GM21723 (cell line): ENCODE measurements at regions not wholly inside any gene's neighbourhood (a gene's known extent, or its start where the extent isn't known, plus 50 kb on each side); places are given as distances from the start of the nearest gene placed in this dataset.
"Not testable (repeated sequence)": the region's sequence is repeated elsewhere in the genome, so short reads cannot be mapped to it uniquely, and the experiment has no call there.

ENCODE experiments used
- ATAC-seq: cut with Tn5 transposase; IDR thresholded peaks from one replicate; pipeline ENCODE4 v1.9.1; 2021; ENCODE audit warnings: mild to moderate bottlenecking, moderate library complexity; ENCODE audit not compliant: unreplicated experiment

DNA sequence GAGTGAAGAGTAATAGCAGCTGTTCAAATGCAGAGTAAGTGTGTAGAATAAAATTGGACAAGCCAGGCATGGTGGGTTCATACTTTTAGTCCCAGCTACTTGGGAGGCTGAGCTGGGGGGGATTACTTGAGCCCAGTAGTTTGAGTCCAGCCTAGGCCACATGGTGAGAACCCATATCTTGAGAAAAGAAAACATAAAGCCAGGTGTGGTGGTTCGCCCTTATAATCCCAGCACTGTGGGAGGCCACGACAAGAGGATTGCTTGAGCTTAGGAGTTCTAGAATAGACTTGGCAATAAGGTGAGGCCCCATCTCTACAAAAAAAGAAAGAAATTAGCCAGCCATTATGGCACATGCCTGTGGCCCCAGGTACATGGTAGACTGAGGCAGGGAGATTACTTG, 1241.1 kb downstream of the UQCRFS1 start:
- no peak for ATAC-seq

DNA sequence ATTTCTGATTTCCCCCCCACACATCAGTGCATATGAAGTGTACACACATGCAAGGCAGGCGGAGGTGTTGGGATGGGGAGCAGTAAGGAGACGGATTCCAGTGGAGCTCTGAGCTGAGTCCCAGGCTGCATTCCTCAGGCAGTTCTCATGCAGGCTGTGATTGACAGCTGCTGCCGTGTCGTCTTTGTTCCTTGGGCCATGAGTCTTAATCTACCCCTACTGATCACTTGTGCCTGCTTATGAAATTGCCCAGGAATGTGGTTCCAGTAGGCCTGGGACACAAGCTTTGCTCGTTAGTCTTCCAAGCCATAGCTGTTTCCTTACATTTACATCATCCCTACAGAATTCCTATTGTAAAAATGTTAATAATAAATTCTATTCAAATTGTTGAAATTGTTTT, 1241.9 kb downstream of the UQCRFS1 start:
- ATAC-seq, result no peak

DNA sequence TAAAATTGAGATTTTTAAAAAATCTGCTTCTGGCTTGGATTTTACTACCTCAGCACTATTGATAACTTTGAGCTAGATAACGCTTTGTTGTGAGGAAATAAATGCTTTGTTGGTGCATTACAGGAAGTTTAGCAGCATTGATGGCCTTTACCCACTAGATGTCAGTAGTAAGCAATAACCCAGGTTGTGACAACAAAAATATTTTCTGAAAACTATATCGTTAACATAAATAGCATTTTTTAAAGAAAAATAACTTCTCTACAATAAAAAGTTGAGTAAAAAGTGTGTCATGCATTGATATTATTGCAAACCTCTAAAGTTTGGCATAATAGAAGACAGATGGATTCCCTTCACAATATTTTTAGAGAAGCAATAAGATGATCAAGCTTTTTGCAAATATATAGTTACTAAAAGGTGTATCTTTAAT, 1246.5 kb downstream of the UQCRFS1 start:
- no peak for ATAC-seq

DNA sequence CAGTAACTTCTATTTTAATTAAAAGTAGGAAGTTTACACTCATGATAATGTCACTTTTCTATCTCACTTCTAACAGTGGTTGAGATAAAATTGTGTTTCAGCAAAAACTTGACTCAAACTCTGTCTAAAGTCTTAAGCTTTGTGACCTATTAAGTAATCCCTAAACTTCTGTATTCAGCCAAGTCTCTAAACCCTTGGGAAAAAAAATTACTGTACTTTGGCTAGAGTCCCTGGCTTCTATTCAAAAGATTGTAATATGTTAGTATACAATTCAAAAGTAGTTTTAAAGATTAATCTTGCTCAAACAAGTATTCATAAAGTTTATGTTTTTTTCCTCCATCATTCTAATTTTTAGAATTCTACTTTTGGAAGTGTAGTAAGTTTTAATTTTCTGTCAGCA, 1248.8 kb downstream of the UQCRFS1 start:
- no peak for ATAC-seq

DNA sequence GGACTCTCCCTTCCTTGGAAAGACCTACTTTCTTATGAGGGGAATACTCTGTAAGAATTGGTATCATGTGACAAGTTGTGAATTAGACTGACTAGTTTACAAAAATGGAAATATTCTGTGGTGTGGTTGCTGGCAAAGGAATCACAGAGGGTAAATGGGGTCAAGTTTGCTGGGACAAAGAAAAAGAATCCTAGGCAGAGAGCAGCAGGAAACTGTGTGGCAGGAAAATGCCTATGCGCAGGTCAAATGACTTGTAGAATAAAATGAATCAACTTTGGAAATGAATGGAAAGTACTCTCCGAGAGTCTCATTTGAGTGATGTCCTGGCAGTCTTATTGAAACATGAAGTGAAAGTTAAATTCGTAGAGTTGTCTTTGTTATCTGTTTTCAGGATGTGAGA, 1250.7 kb downstream of the UQCRFS1 start:
- no peak for ATAC-seq

DNA sequence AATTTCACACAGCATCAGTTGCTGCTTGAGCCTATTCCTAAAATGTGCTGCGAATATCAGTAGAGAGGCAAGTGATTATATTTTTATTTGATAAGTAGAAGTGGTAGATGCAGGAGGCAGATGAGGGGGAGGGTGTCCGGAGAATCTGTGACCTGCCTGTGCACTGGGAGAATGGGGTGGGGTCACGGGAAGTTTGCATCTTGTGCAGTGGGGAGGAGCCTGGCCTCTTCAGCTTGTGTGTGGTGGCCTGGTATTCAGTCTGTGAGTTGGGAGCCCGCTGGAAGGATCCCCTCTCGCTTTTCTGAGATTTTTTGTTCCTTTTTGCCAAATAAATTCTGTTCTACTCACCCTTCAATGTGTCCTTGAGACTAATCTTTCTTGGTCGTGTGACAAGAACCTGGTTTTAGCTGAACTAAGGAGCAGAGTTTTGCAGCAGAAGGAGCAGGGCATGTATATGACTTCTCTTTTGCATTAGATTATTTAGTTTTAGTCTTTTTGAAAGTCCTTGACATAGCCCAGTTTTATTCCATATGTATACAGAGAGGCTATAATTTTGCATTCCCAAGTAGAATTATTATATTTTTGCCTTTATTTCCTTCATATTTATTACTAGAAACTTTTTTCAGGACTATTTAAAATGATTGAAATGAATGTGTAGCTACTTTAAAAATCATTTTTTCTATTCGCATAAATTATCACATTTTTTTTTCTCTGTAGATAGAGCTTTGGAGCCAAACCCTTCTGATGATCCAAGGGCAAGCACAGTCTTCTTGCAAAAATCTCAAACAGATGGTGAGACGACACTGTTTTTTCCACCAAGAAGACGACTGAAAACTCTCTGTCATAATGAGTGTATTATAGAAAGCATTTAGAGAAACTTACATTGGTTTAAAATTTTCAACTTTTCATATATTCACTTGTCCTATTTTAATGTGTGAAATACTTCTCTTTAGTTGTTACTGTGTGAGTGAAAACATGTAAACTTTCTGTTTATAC, 1257.2 kb downstream of the UQCRFS1 start:
- no peak for ATAC-seq

DNA sequence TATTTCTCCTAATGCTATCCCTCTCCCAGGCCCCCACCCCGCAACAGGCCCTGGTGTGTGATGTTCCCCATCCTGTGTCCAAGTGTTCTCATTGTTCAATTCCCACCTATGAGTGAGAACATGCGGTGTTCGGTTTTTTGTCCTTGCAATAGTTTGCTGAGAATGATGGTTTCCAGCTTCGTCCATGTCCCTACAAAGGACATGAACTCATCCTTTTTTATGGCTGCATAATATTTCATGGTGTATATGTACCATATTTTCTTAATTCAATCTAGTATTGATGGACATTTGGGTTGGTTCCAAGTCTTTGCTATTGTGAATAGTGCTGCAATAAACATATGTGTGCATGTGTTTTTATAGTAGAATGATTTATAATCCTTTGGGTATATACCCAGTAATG, 1270.3 kb downstream of the UQCRFS1 start:
- ATAC-seq, result not testable (repeated sequence)

DNA sequence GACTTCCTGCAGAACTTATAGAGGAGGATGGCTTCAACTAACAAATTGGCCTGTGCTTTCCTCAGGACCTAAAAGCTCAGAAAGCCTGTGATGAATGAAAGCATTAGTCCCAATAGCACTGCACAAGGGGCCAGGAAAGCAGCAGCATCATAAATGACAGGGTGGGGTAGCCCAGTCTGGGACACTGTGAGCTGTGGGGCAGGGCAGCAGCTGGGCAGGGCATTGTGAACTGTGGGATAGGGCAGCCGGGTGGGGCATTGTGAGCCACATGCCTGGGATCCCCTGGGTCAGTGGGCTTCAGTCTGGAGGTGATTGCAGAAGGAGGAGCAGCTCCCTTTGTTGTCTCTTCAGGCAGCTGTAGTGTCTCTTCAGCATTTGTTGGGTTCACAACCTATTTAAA, 1276.8 kb downstream of the UQCRFS1 start:
- ATAC-seq, result no peak

DNA sequence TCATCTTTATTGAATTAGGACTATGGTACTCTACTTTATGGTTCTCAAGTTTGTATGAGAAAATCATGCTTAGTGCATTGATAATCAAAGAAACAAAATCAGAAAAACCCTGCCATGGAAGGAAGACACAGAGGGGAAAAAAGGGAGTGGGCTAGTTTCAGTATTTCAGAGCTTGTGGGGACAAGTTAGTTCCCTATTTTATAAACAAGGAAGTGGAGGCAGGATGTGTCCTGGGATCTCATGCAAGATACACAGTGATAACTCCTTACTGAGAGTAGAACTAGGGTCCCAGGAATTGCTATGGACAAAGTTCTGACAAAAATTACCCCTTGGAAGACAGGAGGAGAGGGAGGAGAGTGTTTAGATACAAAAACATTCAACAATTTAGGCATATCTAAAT, 1277.3 kb downstream of the UQCRFS1 start:
- ATAC-seq, result no peak

DNA sequence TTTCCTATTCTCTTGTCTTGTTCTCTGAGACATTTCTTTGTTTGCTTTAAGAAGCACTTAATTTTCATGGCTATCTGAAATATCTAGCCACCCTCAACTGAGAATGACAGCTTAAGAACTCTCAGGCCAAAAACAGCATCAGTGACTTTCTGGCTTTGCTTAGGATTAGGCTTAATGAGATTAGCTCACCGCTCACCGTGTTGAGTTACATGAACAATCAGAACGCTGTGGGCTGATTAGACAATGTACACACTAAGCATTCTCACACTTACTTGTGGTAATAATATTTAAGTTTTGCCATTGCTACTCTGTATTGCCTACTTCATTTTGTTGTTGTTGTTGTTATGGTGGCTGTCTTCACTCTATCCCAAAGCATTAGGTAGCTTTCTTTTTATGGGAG, 1283.6 kb downstream of the UQCRFS1 start:
- ATAC-seq, result no peak

DNA sequence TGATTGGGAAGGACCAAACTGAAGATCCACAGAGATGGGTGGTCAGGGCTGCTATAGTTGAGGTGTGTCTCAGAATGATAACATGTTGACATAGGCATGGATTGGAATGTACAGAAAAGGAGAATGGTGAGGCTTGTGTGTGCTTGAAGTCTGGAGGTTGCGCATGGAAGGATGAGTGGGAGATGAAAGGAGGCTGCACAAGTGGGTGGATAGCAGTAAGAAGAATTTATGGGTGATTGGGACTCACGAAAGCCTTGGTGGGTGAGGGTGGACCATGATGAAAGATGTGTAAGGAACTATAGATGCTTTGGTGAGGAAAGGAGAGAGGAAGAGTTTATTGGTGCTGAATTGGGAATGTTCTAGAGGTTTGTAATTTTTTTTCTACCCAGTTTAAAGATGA, 1287.7 kb downstream of the UQCRFS1 start:
- ATAC-seq, result no peak

DNA sequence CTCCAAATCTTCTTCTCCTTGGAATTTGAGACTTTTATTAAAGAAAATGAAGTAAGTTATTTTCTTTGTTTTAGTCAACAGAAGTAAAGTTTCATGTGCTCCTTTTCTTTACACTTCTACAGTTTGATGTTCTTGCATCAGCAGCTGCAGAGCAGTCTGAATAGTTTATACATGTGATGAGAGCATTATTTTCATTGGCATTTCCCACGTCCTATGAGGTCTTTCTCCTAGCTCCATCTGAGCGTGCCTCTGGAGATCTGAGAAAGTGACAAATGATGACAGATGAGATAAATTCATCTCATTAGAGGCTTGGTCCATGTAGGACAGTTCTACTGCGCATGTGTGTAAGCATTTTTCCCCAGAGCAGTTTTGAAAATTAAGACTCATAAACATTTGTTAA, 1290.0 kb downstream of the UQCRFS1 start:
- ATAC-seq, result no peak

DNA sequence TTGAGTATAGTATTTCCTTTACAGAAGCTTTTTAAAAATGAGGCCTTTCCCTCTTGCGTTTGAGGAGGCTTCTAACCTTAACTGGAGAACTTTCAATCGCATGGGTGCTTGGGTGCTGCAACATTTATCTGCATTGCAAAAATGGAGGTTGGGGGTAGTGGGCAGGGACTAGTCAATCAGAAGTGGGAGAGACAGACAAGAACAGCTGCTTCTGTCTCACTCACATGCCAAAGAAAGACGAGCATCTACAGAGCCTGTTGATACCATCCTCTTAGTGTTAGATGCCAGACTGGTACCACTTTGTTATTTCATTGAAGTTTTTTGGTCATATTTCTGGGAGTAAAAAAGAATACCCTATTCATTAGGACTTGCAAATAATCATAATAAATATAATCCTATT, 1292.2 kb downstream of the UQCRFS1 start:
- ATAC-seq, result no peak

DNA sequence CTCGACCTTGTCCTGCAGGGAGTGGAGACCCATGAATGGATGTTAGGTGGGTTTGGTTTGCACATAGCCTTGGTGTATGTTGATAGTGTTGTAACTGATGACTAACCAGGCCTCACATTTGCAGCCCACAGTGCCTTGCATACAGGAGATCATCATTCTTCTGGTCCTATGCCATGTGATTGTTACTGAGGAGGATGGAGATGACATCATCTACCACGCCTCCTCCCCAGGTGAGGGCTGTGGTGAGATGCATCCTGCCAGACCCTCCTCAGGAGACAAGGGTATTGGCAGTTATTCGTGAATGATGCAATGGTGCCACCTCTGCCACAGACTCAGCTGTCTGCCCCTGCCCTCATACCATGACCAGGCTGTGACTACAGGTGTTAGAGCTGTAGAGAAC, 1294.1 kb downstream of the UQCRFS1 start:
- ATAC-seq, result no peak

DNA sequence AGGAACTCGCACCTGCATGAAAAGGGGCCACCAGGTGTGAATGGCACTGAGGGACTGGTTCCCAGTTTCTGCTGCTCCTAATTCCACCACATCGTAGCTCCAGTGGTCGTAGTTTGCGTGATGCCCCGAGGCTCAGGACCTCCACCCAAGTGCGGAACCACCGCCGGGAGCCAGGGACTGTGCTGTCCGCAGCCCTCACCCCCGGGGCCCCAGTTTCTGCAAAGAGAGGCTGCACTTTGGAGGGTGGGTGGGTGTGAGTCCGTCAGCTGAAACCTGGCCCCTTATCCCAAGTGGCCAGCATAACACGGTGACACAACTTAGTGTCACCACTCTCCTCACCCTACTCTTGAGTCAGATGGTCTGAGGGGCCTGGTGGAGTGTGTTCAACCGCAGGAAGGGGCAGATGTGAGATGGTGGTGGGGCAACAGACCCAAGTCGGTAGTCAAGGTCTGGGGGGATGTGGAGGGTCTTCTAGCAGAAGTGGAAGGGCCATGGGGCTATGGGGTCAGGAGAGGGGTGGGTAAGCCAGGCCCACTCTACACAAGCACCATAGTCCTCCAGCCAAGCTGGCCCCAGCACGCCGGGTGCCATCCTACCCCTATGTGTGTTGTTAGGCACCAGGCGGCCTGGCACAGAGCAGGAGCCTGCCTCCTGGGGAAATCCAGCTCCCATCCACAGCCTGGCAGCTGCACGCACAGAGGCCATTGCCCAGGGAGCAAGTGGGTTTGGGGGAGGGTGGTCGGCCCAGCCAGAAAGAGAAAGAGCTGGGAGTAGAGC, 1301.6 kb downstream of the UQCRFS1 start:
- ATAC-seq, result no peak

DNA sequence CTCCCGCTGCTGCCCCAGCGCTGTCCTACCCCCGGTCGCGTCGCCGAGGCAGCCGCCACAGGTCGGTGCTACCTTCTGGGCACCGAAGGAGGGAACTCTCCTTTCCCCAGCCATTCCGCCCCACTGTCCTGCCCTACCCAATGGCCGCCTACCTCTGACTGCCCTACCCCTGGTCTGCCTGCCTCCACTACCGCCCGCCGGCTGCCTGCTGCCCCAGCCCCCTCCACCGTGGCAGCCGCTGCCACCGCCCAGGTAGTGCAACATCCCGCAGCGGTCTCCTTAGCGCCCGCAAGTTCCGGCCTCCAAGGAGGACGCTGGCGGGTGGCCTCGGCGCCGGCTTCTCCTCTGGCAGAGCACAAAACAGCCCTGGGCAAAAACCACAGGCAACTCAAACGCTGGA, 1303.1 kb downstream of the UQCRFS1 start:
- ATAC-seq, result no peak

DNA sequence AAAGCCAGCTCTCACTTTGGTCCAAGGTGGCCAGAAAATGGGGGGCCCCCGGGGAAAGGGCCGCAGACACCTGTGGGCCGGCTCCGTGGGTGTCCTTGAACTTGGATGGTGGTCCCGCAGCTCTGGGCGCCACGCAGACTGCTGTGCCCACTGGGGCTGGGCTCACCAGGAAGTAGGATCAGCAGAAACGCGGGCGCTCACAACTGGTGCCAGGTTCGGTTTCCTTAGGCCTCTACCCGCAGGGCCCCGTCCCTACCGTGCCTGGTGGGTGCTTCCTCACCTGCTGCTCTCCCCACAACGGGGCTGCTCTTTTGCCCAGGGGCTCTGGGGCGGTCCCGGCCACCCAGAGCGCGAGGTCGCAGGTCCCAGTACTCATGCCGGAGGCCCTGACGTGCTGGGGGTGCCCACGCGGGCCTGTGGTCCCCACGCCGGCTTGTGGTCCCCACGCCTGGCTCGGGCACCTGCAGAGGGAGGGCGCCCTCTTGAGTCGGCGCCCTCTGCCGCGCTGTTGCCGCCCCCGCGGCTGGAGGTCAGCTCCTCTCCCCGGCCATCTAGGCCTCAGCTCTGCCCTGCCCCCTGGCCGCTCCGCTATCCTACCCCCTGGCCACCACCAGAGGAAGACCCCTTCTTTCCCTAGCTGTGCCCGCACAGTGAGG, 1303.6 kb downstream of the UQCRFS1 start:
- no peak for ATAC-seq

DNA sequence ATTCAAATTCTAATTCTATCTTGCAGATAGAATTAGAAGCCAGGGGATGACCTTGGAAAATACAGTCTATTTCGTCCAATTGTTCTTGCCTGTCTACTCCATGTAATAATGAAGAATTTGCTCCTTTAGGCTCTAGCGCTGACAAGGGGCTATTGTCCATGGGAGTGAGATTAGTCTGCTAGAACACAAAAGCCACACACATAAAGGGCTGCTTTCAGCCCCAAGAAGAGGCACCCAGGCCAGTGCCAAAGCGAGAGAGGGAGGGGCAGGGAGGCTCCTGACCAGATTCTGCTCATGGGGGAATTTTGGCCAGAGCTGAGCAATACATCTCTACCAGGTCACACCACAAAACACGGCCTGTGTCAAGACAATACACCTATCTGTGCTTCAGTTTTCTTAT, 1306.9 kb downstream of the UQCRFS1 start:
- ATAC-seq, result no peak

DNA sequence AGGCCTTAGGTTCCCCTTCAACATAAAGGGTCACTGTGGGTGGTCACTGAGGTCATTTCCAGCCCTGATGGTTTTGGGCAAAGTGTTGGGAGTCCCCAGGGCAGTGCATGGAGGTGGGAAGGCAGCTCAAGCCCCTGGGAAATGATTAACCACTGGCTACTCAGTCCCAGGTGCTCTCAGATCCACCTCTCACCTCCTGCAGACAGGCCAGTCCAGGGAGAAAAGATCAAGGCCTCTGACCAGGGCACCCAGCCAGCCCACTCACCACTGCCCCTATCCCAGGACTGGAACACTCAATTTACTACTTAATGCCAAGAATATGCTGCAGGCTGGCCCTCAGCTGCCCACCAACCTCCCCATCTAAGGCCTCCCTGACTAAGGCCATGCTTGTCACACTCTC, 1307.9 kb downstream of the UQCRFS1 start:
- no peak for ATAC-seq

DNA sequence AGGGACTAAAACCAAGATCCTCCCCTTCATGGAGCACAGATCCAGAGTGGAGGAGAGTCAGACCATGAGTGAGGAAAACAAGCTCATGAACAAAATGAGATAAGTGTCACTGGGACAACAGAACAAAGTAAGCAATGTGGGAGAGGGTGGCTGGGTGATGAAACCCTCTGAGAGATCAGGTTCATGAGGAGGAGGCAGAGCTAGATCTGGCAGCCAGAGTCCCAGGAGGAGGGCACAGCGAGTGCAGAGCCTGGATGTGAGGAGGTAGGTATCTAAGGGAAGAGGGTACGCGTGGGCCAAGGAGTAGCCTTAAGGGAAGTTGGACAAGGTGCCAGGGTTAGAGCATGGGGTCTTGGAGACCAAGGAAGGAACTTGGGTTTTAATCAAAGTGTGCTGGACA, 1311.9 kb downstream of the UQCRFS1 start:
- ATAC-seq, result no peak

DNA sequence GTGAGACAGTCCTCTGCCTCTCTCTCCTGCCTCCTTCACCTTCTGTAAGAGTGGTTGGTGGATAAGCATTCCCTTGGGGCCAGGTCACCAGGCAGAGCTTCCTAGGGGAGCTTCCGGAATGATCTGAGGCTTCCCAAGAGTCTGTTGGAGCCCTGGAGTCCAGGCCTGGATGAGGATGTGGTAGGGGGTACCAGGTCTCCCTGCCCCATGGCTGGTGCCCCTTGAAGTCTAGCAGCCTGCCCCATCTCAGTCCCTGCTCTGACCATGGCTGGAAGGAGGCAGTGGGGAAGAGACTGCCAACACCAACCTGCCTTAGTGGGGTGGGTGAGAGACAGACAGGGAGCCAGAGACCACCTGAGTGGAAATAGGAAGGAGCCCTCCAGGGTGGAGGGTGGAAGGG, 1316.9 kb downstream of the UQCRFS1 start:
- no peak for ATAC-seq
